HL-60 (cell line): ENCODE measurements at regions not wholly inside any gene's neighbourhood (a gene's known extent, or its start where the extent isn't known, plus 50 kb on each side); places are given as distances from the start of the nearest gene placed in this dataset.

Experiments used
- DNase-seq, 2 experiments: peaks; one replicate each; pipeline ENCODE4 v3.0.0-alpha.2; 2010 to 2020; ENCODE audit warnings: low read depth in 1 of 2, low spot score in 1 of 2
- H3K27ac ChIP-seq: fragments of 250-450 bp; sonication (Bioruptor Pico); replicated peaks from 2 replicates; pipeline ENCODE4 v1.5.1; 2020; ENCODE audit warnings: mild to moderate bottlenecking, moderate library complexity
- H3K27me3 ChIP-seq: fragments of 250-450 bp; sonication (Bioruptor Pico); 2 replicates; pipeline ENCODE4 v1.5.1; 2021; ENCODE audit warnings: mild to moderate bottlenecking, moderate library complexity; ENCODE audit not compliant: insufficient read depth, poor library complexity, severe bottlenecking
- H3K4me3 ChIP-seq: replicated peaks from 2 replicates; pipeline ENCODE4 v1.5.1; 2011; ENCODE audit warnings: mild to moderate bottlenecking, control low read depth, low read length; ENCODE audit not compliant: insufficient read depth
- GABPA ChIP-seq: IDR thresholded peaks from 2 replicates; pipeline ENCODE4 v1.6.1; 2012; ENCODE audit warnings: low read depth
- POLR2AphosphoS5 ChIP-seq: IDR thresholded peaks from 2 replicates; pipeline ENCODE4 v1.6.1; 2012; ENCODE audit warnings: low read depth
- REST ChIP-seq: IDR thresholded peaks from 2 replicates; pipeline ENCODE4 v1.6.1; 2012; ENCODE audit warnings: low read depth; ENCODE audit not compliant: insufficient replicate concordance
- SPI1 ChIP-seq: IDR thresholded peaks from 2 replicates; pipeline ENCODE4 v1.6.1; 2012; ENCODE audit warnings: low read depth, mild to moderate bottlenecking, borderline replicate concordance
- TF ChIP-seq, protein P1 (sequence below): IDR thresholded peaks from one replicate; pipeline ENCODE4 v1.5.1; 2011; ENCODE audit warnings: low read length, control low read depth, inconsistent platforms; ENCODE audit not compliant: insufficient read depth

DNA sequence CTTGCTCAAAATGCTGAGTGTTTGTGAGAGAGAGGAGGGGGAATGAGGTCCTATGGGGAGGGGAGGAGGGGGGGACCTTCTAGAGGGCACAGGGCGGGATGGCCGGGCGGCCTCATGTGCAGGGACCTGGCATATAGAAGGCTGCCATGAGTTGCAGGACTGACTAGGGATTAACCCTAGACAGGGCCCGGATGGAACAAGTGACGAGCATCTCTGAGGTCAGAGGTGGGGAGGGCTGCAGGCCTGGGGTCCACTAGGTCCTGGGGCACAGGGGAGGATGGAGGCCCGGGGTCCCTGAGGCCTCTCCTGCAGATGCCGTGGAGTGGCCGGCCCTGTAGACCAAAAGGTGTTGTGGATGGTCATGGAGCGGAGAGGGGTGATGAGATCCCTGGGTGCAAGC is 104.0 kb upstream of the EIF5 start:
- H3K27me3 ChIP-seq = no peaks in the 10 kb centered on the region
- no peak overlapping the region for H3K4me3 ChIP-seq
- no peak for DNase-seq
- TF ChIP-seq GABPA (no peak), SPI1 (no peak), REST (no peak), POLR2AphosphoS5 (no peak)
- TF ChIP-seq, protein P1, sequence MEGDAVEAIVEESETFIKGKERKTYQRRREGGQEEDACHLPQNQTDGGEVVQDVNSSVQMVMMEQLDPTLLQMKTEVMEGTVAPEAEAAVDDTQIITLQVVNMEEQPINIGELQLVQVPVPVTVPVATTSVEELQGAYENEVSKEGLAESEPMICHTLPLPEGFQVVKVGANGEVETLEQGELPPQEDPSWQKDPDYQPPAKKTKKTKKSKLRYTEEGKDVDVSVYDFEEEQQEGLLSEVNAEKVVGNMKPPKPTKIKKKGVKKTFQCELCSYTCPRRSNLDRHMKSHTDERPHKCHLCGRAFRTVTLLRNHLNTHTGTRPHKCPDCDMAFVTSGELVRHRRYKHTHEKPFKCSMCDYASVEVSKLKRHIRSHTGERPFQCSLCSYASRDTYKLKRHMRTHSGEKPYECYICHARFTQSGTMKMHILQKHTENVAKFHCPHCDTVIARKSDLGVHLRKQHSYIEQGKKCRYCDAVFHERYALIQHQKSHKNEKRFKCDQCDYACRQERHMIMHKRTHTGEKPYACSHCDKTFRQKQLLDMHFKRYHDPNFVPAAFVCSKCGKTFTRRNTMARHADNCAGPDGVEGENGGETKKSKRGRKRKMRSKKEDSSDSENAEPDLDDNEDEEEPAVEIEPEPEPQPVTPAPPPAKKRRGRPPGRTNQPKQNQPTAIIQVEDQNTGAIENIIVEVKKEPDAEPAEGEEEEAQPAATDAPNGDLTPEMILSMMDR = no peak
- no peak overlapping the region for H3K27ac ChIP-seq

DNA sequence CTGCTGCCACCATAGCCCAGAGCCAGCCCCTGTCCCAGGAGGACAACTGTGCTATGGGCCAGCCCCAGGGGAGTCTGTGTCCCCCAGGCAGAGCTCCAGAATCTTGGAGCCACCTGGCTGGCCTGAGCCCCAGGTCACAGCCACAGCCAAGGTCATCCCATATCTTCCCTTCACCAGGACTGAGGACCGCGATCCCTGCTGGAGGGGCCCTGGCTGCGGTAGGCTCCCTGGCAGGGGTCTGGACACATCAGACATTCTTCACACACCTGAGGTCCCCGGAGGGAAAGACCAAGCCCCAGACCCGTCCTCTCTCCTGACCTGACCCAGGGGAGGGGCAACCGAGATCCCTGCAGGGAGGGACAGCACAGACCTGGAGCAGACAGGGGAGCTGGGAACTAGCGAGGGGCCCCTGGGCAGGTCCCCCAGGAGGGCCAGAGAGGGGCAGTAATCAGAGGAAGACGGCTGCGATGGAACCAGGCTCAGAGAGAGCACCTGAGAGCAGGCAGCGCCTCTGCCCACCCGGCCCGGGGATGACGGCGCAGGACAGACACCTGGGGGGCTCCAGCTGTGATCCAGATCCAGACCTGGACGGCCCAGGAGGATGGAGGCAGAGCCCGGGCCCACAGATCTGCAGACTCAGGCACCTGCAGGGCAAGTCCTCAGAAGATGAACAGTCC is 103.2 kb upstream of the EIF5 start:
- Histone ChIP-seq H3K4me3 (no peak overlapping the region), H3K27ac (no peak overlapping the region), H3K27me3 (peaks cover 2% of the 10 kb centered on the region)
- no peak for DNase-seq
- TF ChIP-seq SPI1 (no peak), GABPA (no peak), REST (no peak), POLR2AphosphoS5 (no peak)
- TF ChIP-seq, protein P1 = no peak

DNA sequence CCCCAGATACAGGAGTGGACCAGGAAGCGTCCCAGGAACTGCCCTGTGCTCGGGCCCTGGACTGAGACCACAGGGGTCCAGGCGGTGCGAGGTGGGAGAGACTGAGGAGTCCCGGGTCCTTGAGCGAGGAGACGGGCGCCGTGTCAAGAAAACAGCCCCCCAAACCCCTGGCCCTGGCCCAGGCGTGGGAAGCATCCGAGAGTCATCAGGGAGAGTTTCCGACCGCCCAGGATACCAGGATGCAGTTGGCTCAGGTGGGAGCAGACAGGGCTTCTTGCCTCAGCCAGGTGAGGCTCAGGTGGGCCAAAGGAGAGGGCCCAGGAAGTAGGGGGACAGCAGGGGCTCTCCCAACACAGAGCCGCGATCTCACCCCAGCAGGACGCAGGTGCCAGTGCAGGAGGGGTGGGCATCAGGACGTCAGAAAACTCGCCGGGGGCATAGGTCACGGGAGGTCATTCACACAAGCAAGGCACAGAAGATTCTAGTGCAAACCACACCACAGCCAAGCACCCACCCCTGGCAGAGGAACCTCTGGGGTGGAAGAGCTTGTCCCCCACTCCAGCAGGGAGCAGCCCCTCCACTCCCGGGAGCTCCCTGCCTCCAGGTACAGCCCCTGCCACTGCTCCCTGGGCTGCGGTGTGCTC is 102.5 kb upstream of the EIF5 start:
- DNase-seq = no peak
- no peak overlapping the region for H3K4me3 ChIP-seq
- peaks cover 2% of the 10 kb centered on the region for H3K27me3 ChIP-seq
- TF ChIP-seq, protein P1 = no peak
- TF ChIP-seq GABPA (no peak), REST (no peak), SPI1 (no peak), POLR2AphosphoS5 (no peak)
- H3K27ac ChIP-seq = no peak overlapping the region
